ENCODE measurements at regions not wholly inside any gene's neighbourhood (a gene's known extent, or its start where the extent isn't known, plus 50 kb on each side); places are given as distances from the start of the nearest gene placed in this dataset.
"Not testable (repeated sequence)": the region's sequence is repeated elsewhere in the genome, so short reads cannot be mapped to it uniquely, and the experiment has no call there.

- no peak overlapping the region for H3K9ac ChIP-seq (ENCODE audit: low read length)
- TF ChIP-seq EZH2 (IDR thresholded peaks at IDR 0.05; ENCODE audit: borderline replicate concordance, low read length), result no peak
- no peak for TF ChIP-seq CTCF (IDR thresholded peaks at IDR 0.05; ENCODE audit: low read length)
Observed at GRCh38 chr9:108039012-108039411, 549.4 kb upstream of the KLF4 start.

GRCh38 chr9:108035487-108035886 lies 545.9 kb upstream of the KLF4 start:
- Histone ChIP-seq H2AFZ (ENCODE audit: low read length) (no peak overlapping the region), H3K9ac (ENCODE audit: low read length) (no peak overlapping the region), H3K27ac (ENCODE audit: low read depth, low read length, poor library complexity, severe bottlenecking) (no peak overlapping the region), H3K36me3 (ENCODE audit: insufficient read depth, low read length) (no peaks in the 10 kb centered on the region), H3K79me2 (ENCODE audit: insufficient read depth, low read length) (no peaks in the 10 kb centered on the region), H3K9me3 (ENCODE audit: low read length) (no peaks in the 10 kb centered on the region), H3K4me3 (ENCODE audit: low read depth, low read length, poor library complexity, severe bottlenecking) (no peak overlapping the region), H3K4me1 (ENCODE audit: insufficient read depth, low read length, severe bottlenecking) (no peaks in the 10 kb centered on the region), H3F3A (ENCODE audit: insufficient read depth, low read length) (no peaks in the 10 kb centered on the region), H3K27me3 (ENCODE audit: insufficient read depth, low read length) (no peaks in the 10 kb centered on the region), H4K20me1 (ENCODE audit: insufficient read depth, low read length) (no peaks in the 10 kb centered on the region), H3K4me2 (ENCODE audit: low read length) (no peak overlapping the region), H3K9me2 (ENCODE audit: low read depth, low read length) (no peaks in the 10 kb centered on the region)
- TF ChIP-seq EZH2 (IDR thresholded peaks at IDR 0.05; ENCODE audit: borderline replicate concordance, low read length), result no peak
- no peak for TF ChIP-seq CTCF (IDR thresholded peaks at IDR 0.05; ENCODE audit: low read length)

More at GRCh38 chr9:108039012-108039411, 549.4 kb upstream of the KLF4 start:
- H2AFZ ChIP-seq (ENCODE audit: low read length), result no peak overlapping the region
- no peaks in the 10 kb centered on the region for H3K79me2 ChIP-seq (ENCODE audit: insufficient read depth, low read length)
- 0 out of 2 replicates have a peak, but pooled peaks cover 4% of the 10 kb centered on the region for H3K9me3 ChIP-seq (ENCODE audit: low read length)
- no peaks in the 10 kb centered on the region for H4K20me1 ChIP-seq (ENCODE audit: insufficient read depth, low read length)
- H3K36me3 ChIP-seq (ENCODE audit: insufficient read depth, low read length), result no peaks in the 10 kb centered on the region
- no peak overlapping the region for H3K4me3 ChIP-seq (ENCODE audit: low read depth, low read length, poor library complexity, severe bottlenecking)
- H3K27ac ChIP-seq (ENCODE audit: low read depth, low read length, poor library complexity, severe bottlenecking), result no peak overlapping the region
- no peak overlapping the region for H3K4me2 ChIP-seq (ENCODE audit: low read length)
- H3K27me3 ChIP-seq (ENCODE audit: insufficient read depth, low read length), result no peaks in the 10 kb centered on the region
- H3F3A ChIP-seq (ENCODE audit: insufficient read depth, low read length), result no peaks in the 10 kb centered on the region
- no peaks in the 10 kb centered on the region for H3K9me2 ChIP-seq (ENCODE audit: low read depth, low read length)
- H3K4me1 ChIP-seq (ENCODE audit: insufficient read depth, low read length, severe bottlenecking), result no peaks in the 10 kb centered on the region

GRCh38 chr9:108033976-108034964 lies 544.7 kb upstream of the KLF4 start:
- Histone ChIP-seq H3K79me2 (ENCODE audit: insufficient read depth, low read length) (no peaks in the 10 kb centered on the region), H3K4me3 (ENCODE audit: low read depth, low read length, poor library complexity, severe bottlenecking) (no peak overlapping the region), H2AFZ (ENCODE audit: low read length) (no peak overlapping the region), H3K9me3 (ENCODE audit: low read length) (no peaks in the 10 kb centered on the region), H4K20me1 (ENCODE audit: insufficient read depth, low read length) (no peaks in the 10 kb centered on the region), H3K27me3 (ENCODE audit: insufficient read depth, low read length) (no peaks in the 10 kb centered on the region), H3K9ac (ENCODE audit: low read length) (no peak overlapping the region), H3K4me2 (ENCODE audit: low read length) (no peak overlapping the region), H3F3A (ENCODE audit: insufficient read depth, low read length) (no peaks in the 10 kb centered on the region), H3K27ac (ENCODE audit: low read depth, low read length, poor library complexity, severe bottlenecking) (no peak overlapping the region), H3K4me1 (ENCODE audit: insufficient read depth, low read length, severe bottlenecking) (no peaks in the 10 kb centered on the region), H3K36me3 (ENCODE audit: insufficient read depth, low read length) (no peaks in the 10 kb centered on the region), H3K9me2 (ENCODE audit: low read depth, low read length) (no peaks in the 10 kb centered on the region)
- TF ChIP-seq CTCF (IDR thresholded peaks at IDR 0.05; ENCODE audit: low read length) (no peak), EZH2 (IDR thresholded peaks at IDR 0.05; ENCODE audit: borderline replicate concordance, low read length) (no peak)

GRCh38 chr9:108032079-108032478 lies 542.5 kb upstream of the KLF4 start:
- H3K9me3 ChIP-seq (ENCODE audit: low read length); H3K27ac ChIP-seq (ENCODE audit: low read depth, low read length, poor library complexity, severe bottlenecking); H3K9ac ChIP-seq (ENCODE audit: low read length); H3F3A ChIP-seq (ENCODE audit: insufficient read depth, low read length); H4K20me1 ChIP-seq (ENCODE audit: insufficient read depth, low read length); H3K4me1 ChIP-seq (ENCODE audit: insufficient read depth, low read length, severe bottlenecking); H3K27me3 ChIP-seq (ENCODE audit: insufficient read depth, low read length); H3K36me3 ChIP-seq (ENCODE audit: insufficient read depth, low read length); H2AFZ ChIP-seq (ENCODE audit: low read length); H3K4me2 ChIP-seq (ENCODE audit: low read length); H3K4me3 ChIP-seq (ENCODE audit: low read depth, low read length, poor library complexity, severe bottlenecking); H3K79me2 ChIP-seq (ENCODE audit: insufficient read depth, low read length); H3K9me2 ChIP-seq (ENCODE audit: low read depth, low read length): not testable (repeated sequence)

- not testable (repeated sequence) for H3K9ac ChIP-seq (ENCODE audit: low read length); H3K9me3 ChIP-seq (ENCODE audit: low read length); H3K36me3 ChIP-seq (ENCODE audit: insufficient read depth, low read length); H3K4me1 ChIP-seq (ENCODE audit: insufficient read depth, low read length, severe bottlenecking); H3K79me2 ChIP-seq (ENCODE audit: insufficient read depth, low read length); H3K4me3 ChIP-seq (ENCODE audit: low read depth, low read length, poor library complexity, severe bottlenecking); H3F3A ChIP-seq (ENCODE audit: insufficient read depth, low read length); H3K27ac ChIP-seq (ENCODE audit: low read depth, low read length, poor library complexity, severe bottlenecking); H4K20me1 ChIP-seq (ENCODE audit: insufficient read depth, low read length); H3K4me2 ChIP-seq (ENCODE audit: low read length); H3K9me2 ChIP-seq (ENCODE audit: low read depth, low read length); H2AFZ ChIP-seq (ENCODE audit: low read length); H3K27me3 ChIP-seq (ENCODE audit: insufficient read depth, low read length)
Observed at GRCh38 chr9:108031221-108031620, 541.7 kb upstream of the KLF4 start.

Data from OCI-LY1 (cell line).